NCI-H460 (cell line): ENCODE measurements at regions not wholly inside any gene's neighbourhood (a gene's known extent, or its start where the extent isn't known, plus 50 kb on each side); places are given as distances from the start of the nearest gene placed in this dataset.
"Not testable (repeated sequence)": the region's sequence is repeated elsewhere in the genome, so short reads cannot be mapped to it uniquely, and the experiment has no call there.

Experiments
- DNase-seq: peaks from one replicate; pipeline ENCODE4 v3.0.0-alpha.2; 2016; ENCODE audit warnings: low read depth; ENCODE audit errors: extremely low read depth

- no peak for DNase-seq
Measured at GRCh38 chr14:30355431-30355913, 203.5 kb upstream of the G2E3 start.

GRCh38 chr14:30356438-30357202 is 202.3 kb upstream of the G2E3 start:
- DNase-seq: no peak

- DNase-seq: no peak
Measured at GRCh38 chr14:30357791-30358190, 201.2 kb upstream of the G2E3 start.

GRCh38 chr14:30362369-30363218 is 196.4 kb upstream of the G2E3 start:
- DNase-seq: no peak

- DNase-seq: not testable (repeated sequence)
Measured at GRCh38 chr14:30363219-30363880, 195.6 kb upstream of the G2E3 start.

- no peak for DNase-seq
Measured at GRCh38 chr14:30369502-30370180, 189.3 kb upstream of the G2E3 start.

GRCh38 chr14:30373053-30373452 is 185.9 kb upstream of the G2E3 start:
- DNase-seq: no peak

- DNase-seq: no peak
Measured at GRCh38 chr14:30373526-30373925, 185.4 kb upstream of the G2E3 start.

- DNase-seq: peak; percentile 40
Measured at GRCh38 chr14:30375296-30375892, 183.6 kb upstream of the G2E3 start.

- DNase-seq: no peak
Measured at GRCh38 chr14:30381861-30382480, 177.0 kb upstream of the G2E3 start.

- no peak for DNase-seq
Measured at GRCh38 chr14:30385925-30386324, 173.0 kb upstream of the G2E3 start.

GRCh38 chr14:30387871-30388270 is 171.1 kb upstream of the G2E3 start:
- no peak for DNase-seq

GRCh38 chr14:30389134-30389876 is 169.7 kb upstream of the G2E3 start:
- no peak for DNase-seq

GRCh38 chr14:30389877-30390385 is 169.0 kb upstream of the G2E3 start:
- no peak for DNase-seq

- no peak for DNase-seq
Measured at GRCh38 chr14:30395065-30395464, 163.9 kb upstream of the G2E3 start.

GRCh38 chr14:30402846-30403245 is 156.1 kb upstream of the G2E3 start:
- no peak for DNase-seq

- no peak for DNase-seq
Measured at GRCh38 chr14:30403791-30404190, 155.2 kb upstream of the G2E3 start.

- DNase-seq: not testable (repeated sequence)
Measured at GRCh38 chr14:30409508-30410015, 149.4 kb upstream of the G2E3 start.

- DNase-seq: no peak
Measured at GRCh38 chr14:30410986-30411385, 148.0 kb upstream of the G2E3 start.
